AG09309 (cell line): ENCODE measurements at regions not wholly inside any gene's neighbourhood (a gene's known extent, or its start where the extent isn't known, plus 50 kb on each side); places are given as distances from the start of the nearest gene placed in this dataset.

Experiments
- DNase-seq: peaks from one replicate; pipeline ENCODE4 v3.0.0-alpha.2; 2010; ENCODE audit warnings: low read depth
- H3K4me3 ChIP-seq: 2 replicates; pipeline ENCODE4 v1.5.1; 2011; ENCODE audit warnings: mild to moderate bottlenecking, low read depth, low read length, moderate library complexity; ENCODE audit not compliant: control insufficient read depth
- TF ChIP-seq, protein P1 (sequence below): IDR thresholded peaks from 2 replicates; pipeline ENCODE4 v1.5.1; 2011; ENCODE audit warnings: mild to moderate bottlenecking, low read depth, low read length, inconsistent platforms; ENCODE audit not compliant: insufficient read depth, control insufficient read depth; ENCODE audit errors: missing control alignments

DNA sequence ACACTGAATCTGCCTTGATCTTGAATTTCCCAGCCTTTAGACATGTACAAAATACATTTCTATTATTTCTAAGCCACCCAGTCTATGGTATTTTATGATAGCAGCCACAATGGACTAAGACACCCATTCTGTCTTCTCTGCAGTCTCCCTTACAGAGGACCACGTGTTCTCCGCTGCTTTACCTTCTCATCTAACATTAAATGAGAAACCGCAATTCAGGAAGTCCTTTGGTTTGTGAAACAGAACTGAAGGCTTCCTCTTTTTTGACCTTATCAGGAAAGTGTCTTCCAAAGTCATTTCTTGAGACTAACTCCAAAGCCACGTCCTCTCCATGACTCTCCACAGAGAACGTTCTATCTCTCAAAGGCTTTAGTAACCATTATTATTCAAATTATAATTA lies 560.1 kb downstream of the OMA1 start:
- TF ChIP-seq, protein P1, sequence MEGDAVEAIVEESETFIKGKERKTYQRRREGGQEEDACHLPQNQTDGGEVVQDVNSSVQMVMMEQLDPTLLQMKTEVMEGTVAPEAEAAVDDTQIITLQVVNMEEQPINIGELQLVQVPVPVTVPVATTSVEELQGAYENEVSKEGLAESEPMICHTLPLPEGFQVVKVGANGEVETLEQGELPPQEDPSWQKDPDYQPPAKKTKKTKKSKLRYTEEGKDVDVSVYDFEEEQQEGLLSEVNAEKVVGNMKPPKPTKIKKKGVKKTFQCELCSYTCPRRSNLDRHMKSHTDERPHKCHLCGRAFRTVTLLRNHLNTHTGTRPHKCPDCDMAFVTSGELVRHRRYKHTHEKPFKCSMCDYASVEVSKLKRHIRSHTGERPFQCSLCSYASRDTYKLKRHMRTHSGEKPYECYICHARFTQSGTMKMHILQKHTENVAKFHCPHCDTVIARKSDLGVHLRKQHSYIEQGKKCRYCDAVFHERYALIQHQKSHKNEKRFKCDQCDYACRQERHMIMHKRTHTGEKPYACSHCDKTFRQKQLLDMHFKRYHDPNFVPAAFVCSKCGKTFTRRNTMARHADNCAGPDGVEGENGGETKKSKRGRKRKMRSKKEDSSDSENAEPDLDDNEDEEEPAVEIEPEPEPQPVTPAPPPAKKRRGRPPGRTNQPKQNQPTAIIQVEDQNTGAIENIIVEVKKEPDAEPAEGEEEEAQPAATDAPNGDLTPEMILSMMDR, result no peak
- DNase-seq, result no peak
- H3K4me3 ChIP-seq, result no peak overlapping the region

DNA sequence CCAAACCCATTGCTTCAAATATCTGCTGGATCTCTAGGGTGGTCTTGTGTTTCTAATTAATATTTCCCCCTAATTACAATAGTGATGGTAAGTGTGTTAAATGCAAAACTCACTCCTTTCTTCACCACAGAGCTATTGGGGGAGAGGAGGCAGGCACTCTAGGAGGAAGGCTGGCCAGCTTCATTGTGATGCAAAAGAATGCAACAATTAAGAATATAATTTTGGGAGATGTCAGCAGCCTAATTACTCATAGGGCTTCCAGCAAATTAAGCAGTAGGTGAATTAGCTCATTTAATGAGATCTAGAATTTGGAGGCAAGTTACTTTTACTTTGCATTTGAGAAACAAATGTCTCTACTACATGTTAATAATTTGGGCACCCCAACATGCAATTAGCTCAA lies 560.4 kb upstream of the DAB1 start:
- DNase-seq, result no peak
- TF ChIP-seq, protein P1, result no peak
- no peak overlapping the region for H3K4me3 ChIP-seq

DNA sequence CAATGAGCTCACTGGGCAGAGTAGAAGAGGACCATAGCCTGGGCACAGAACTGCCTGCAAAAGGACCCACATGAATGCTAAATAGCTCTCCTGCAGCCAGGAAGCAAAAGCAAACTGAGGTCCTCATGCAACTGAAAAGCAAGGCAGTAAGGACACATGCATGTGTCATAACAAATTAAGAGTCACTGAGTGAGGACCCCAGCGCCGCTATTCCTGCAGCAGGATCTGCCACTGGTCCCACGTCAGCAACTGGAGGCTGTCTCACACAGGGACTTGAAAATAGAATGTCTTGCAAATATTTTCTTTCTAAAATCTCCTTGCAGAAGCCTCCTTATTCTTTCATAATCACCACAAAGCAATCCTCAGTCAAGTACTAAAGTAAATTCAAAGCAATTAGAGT lies 559.6 kb upstream of the DAB1 start:
- TF ChIP-seq, protein P1, result no peak
- DNase-seq, result no peak
- no peak overlapping the region for H3K4me3 ChIP-seq

DNA sequence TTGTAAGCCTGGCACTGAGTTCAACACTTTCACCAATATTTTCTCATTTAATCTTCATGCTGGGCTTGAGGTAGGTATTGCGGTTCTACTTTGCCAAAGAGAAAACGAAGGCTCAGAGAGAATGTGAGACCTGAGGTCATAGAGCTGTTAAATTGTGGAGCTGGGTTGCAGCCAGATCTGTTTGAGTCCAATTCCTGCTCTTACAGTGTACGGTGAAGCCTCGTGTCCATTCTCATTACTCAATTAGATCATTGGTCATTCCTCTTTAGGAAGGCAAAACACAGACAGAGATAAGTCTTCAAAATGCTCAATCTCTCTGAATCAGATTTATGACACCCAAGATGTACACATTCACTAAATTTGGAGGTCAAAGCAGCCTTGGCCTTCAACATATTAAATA lies 559.0 kb upstream of the DAB1 start:
- TF ChIP-seq, protein P1, result no peak
- no peak overlapping the region for H3K4me3 ChIP-seq
- DNase-seq, result no peak

DNA sequence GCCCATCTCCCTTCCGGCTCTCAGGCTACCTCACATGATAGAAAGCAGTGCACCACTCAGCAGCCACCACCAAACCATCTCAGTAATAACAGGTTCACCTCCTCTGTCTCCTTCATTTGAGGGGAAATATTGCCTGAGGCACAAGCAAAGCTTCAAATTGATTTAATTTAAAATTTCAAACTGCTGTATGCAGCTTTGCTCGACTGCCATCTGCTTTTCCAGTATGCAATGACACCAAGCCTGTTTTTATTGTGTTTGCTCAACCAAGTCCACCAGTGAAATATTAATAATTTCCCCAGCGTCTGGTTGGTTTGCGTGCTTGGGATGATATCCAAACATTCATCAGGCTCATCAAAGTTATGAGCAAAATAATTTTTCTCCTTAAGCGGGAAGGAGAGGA lies 552.4 kb upstream of the DAB1 start:
- DNase-seq, result no peak
- TF ChIP-seq, protein P1, result no peak
- no peak overlapping the region for H3K4me3 ChIP-seq

DNA sequence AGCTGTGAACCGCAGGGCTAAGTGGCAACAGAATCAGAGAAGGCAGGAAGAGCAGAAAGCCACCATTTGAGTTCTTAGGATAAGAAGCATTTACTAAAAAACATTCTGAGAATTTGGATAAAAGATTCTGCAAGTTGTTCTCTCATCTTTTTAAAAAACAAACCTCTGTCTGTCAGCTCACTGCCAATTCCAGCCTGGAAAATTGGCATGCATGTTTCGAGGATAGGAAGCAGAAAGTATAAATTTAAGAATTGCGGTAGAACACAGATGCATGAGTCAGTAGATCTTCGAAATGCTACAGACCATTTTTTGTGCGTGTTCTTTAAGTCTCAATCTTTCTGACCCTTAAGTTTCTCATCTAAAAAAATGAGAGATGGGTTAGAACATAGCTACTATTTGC lies 544.5 kb upstream of the DAB1 start:
- no peak for DNase-seq
- no peak overlapping the region for H3K4me3 ChIP-seq
- TF ChIP-seq, protein P1, result no peak

DNA sequence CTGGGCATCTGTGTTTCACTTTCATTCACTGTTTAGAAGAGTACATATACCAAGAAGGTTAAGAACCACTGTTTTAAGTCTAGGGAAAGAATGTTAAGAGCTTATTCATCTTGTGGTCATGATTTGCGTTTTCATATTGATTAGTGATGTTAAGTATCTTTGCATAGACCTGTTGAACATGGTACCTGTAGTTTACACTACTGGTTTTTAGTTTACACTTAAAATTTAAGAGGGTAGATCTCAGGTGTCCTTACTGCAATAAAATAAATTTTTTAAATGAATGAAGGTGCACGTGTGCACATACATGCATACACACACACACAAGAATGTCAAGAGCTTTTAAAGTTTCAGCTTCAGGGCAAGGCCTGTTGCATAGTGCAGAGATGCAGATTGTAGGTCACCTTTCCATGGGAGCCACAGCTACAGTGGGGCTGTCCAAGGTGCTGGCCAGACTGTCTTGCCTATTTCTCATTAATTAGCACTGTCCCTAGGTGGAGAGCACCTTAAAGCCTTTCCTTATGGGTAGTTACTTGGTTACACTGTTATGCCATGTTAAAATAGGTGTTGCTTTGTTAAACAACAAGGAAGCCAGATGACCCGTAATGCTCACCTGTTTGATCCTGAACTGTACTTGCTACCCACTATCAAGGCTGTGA lies 543.0 kb upstream of the DAB1 start:
- DNase-seq, result no peak
- no peak overlapping the region for H3K4me3 ChIP-seq
- TF ChIP-seq, protein P1, result no peak
